WTC11 (cell line): ENCODE measurements at regions not wholly inside any gene's neighbourhood (a gene's known extent, or its start where the extent isn't known, plus 50 kb on each side); places are given as distances from the start of the nearest gene placed in this dataset.

Source experiments
- ATAC-seq: fragments of 200-7000 bp; cut with Tn5 transposase; 2 replicates; pipeline ENCODE4 v1.10.0; 2021; ENCODE audit warnings: mild to moderate bottlenecking, moderate library complexity
- CTCF ChIA-PET: fragments of 300-600 bp; sonication (Branson Sonifier 250); formaldehyde crosslinking; loops from one replicate; lab custom pipeline; 2021; ENCODE audit warnings: antibody characterized with exemption; lab: Charles Lee
- POLR2A ChIA-PET: fragments of 350-600 bp; sonication (Branson Sonifier 250); formaldehyde crosslinking; loops from one replicate; lab custom pipeline; 2021; ENCODE audit warnings: antibody characterized with exemption; lab: Charles Lee
- DNase-seq: peaks from one replicate; pipeline ENCODE4 v3.0.0; 2021; ENCODE audit warnings: low spot score
- H3K27ac Mint-ChIP-seq: 2 replicates; pipeline ENCODE4 v1.8.0; 2021; ENCODE audit warnings: mixed read lengths
- H3K27me3 Mint-ChIP-seq: 2 replicates; pipeline ENCODE4 v1.8.0; 2021; ENCODE audit warnings: low read depth, mild to moderate bottlenecking, moderate library complexity, mixed read lengths
- H3K36me3 Mint-ChIP-seq: 2 replicates; pipeline ENCODE4 v1.8.0; 2021; ENCODE audit warnings: mixed read lengths
- H3K4me1 Mint-ChIP-seq: 2 replicates; pipeline ENCODE4 v1.8.0; 2022; ENCODE audit warnings: mixed read lengths
- H3K4me3 Mint-ChIP-seq: 2 replicates; pipeline ENCODE4 v1.8.0; 2021; ENCODE audit warnings: mild to moderate bottlenecking, moderate library complexity, mixed read lengths
- H3K9me3 Mint-ChIP-seq: 2 replicates; pipeline ENCODE4 v1.8.0; 2021; ENCODE audit warnings: mixed read lengths
- CREM ChIP-seq: sonication (generic); formaldehyde crosslinking; IDR thresholded peaks from 2 replicates; pipeline ENCODE4 v1.8.1; 2022; ENCODE audit warnings: mild to moderate bottlenecking, missing genetic modification reagents, moderate library complexity
- FOXK1 ChIP-seq: sonication (generic); formaldehyde crosslinking; IDR thresholded peaks from 2 replicates; pipeline ENCODE4 v1.8.0; 2022; ENCODE audit warnings: mild to moderate bottlenecking, moderate library complexity, missing genetic modification reagents
- KAT7 ChIP-seq: sonication (generic); formaldehyde crosslinking; IDR thresholded peaks from 2 replicates; pipeline ENCODE4 v1.8.1; 2023; ENCODE audit warnings: missing genetic modification reagents, mild to moderate bottlenecking, borderline replicate concordance
- SOX15 ChIP-seq: fragments of 250-450 bp; sonication (Bioruptor Pico); IDR thresholded peaks from 2 replicates; pipeline ENCODE4 v1.9.0; 2021; ENCODE audit warnings: mild to moderate bottlenecking
- TEAD1 ChIP-seq: sonication (generic); formaldehyde crosslinking; IDR thresholded peaks from 2 replicates; pipeline ENCODE4 v1.8.0; 2022; ENCODE audit warnings: mild to moderate bottlenecking, missing genetic modification reagents
- TEAD4 ChIP-seq: sonication (generic); formaldehyde crosslinking; IDR thresholded peaks from 2 replicates; pipeline ENCODE4 v1.8.0; 2022; ENCODE audit warnings: mild to moderate bottlenecking, missing genetic modification reagents
- ZBTB21 ChIP-seq: sonication (generic); formaldehyde crosslinking; IDR thresholded peaks from 2 replicates; pipeline ENCODE4 v1.8.1; 2023; ENCODE audit warnings: mild to moderate bottlenecking, missing genetic modification reagents, borderline replicate concordance
- ZNF396 ChIP-seq: fragments of 250-450 bp; sonication (Bioruptor Pico); IDR thresholded peaks from 2 replicates; pipeline ENCODE4 v1.8.0; 2021; ENCODE audit warnings: mild to moderate bottlenecking, moderate library complexity, borderline replicate concordance
- ZNF671 ChIP-seq: fragments of 250-450 bp; sonication (Bioruptor Pico); IDR thresholded peaks from 2 replicates; pipeline ENCODE4 v1.8.0; 2021; ENCODE audit warnings: mild to moderate bottlenecking
- TF ChIP-seq, protein P1 (sequence below): sonication (generic); formaldehyde crosslinking; IDR thresholded peaks from 2 replicates; pipeline ENCODE4 v1.8.1; 2023; ENCODE audit warnings: mild to moderate bottlenecking, missing genetic modification reagents, moderate library complexity
- TF ChIP-seq, protein P2 (sequence below): sonication (generic); formaldehyde crosslinking; IDR thresholded peaks from 2 replicates; pipeline ENCODE4 v1.8.1; 2023; ENCODE audit warnings: mild to moderate bottlenecking, moderate library complexity, missing genetic modification reagents
- TF ChIP-seq, protein P3 (sequence below): sonication (generic); formaldehyde crosslinking; IDR thresholded peaks from 2 replicates; pipeline ENCODE4 v1.8.0; 2022; ENCODE audit warnings: mild to moderate bottlenecking, missing genetic modification reagents
- TF ChIP-seq, protein P4 (sequence below): sonication (generic); formaldehyde crosslinking; IDR thresholded peaks from 2 replicates; pipeline ENCODE4 v1.8.1; 2023; ENCODE audit warnings: mild to moderate bottlenecking, missing genetic modification reagents, borderline replicate concordance
- TF ChIP-seq, protein P5 (sequence below): fragments of 250-450 bp; sonication (Bioruptor Pico); IDR thresholded peaks from 2 replicates; pipeline ENCODE4 v2.1.2; 2022; ENCODE audit warnings: mild to moderate bottlenecking, moderate library complexity
- TF ChIP-seq, protein P6 (sequence below): fragments of 250-450 bp; sonication (Bioruptor Pico); IDR thresholded peaks from 2 replicates; pipeline ENCODE4 v1.9.0; 2021; ENCODE audit warnings: mild to moderate bottlenecking
- TF ChIP-seq, protein P7 (sequence below): fragments of 250-450 bp; sonication (Bioruptor Pico); IDR thresholded peaks from 2 replicates; pipeline ENCODE4 v1.9.0; 2021; ENCODE audit warnings: mild to moderate bottlenecking

DNA sequence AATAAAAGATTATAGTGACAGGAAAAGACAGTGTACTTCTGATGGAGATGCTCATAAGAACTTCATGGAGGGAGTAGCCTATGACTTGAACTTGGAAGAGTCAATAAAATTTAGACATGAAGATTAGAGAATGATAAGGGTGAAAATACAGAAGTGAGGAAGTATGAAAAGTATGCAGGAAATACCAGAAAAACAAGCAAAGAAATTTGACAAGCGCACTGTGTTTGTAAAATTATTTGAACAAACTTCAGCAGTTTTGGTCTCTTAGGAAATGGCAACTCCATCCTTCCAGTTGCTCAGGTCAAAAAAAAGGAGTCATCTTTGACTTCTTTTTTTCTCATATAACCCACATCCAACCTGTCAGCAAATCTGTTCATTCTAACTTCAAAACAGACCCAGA is 864.0 kb upstream of the ZEB2 start:
- H3K4me1 Mint-ChIP-seq = no peaks in the 10 kb centered on the region
- POLR2A ChIA-PET = no interaction called here
- ATAC-seq (no peak), DNase-seq (no peak)
- H3K4me3 Mint-ChIP-seq = no peak overlapping the region
- CTCF ChIA-PET = no interaction called here
- no peaks in the 10 kb centered on the region for H3K27me3 Mint-ChIP-seq
- H3K9me3 Mint-ChIP-seq = peaks cover 10% of the 10 kb centered on the region
- TF ChIP-seq CREM (CRISPR knock-in tag) (no peak), KAT7 (no peak), SOX15 (CRISPR knock-in tag) (no peak)
- TF ChIP-seq, protein P1, sequence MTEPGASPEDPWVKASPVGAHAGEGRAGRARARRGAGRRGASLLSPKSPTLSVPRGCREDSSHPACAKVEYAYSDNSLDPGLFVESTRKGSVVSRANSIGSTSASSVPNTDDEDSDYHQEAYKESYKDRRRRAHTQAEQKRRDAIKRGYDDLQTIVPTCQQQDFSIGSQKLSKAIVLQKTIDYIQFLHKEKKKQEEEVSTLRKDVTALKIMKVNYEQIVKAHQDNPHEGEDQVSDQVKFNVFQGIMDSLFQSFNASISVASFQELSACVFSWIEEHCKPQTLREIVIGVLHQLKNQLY (CRISPR knock-in tag) = no peak
- TF ChIP-seq, protein P2, sequence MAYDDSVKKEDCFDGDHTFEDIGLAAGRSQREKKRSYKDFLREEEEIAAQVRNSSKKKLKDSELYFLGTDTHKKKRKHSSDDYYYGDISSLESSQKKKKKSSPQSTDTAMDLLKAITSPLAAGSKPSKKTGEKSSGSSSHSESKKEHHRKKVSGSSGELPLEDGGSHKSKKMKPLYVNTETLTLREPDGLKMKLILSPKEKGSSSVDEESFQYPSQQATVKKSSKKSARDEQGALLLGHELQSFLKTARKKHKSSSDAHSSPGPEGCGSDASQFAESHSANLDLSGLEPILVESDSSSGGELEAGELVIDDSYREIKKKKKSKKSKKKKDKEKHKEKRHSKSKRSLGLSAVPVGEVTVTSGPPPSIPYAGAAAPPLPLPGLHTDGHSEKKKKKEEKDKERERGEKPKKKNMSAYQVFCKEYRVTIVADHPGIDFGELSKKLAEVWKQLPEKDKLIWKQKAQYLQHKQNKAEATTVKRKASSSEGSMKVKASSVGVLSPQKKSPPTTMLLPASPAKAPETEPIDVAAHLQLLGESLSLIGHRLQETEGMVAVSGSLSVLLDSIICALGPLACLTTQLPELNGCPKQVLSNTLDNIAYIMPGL = no peak
- no peaks in the 10 kb centered on the region for H3K36me3 Mint-ChIP-seq
- H3K27ac Mint-ChIP-seq = no peak overlapping the region

DNA sequence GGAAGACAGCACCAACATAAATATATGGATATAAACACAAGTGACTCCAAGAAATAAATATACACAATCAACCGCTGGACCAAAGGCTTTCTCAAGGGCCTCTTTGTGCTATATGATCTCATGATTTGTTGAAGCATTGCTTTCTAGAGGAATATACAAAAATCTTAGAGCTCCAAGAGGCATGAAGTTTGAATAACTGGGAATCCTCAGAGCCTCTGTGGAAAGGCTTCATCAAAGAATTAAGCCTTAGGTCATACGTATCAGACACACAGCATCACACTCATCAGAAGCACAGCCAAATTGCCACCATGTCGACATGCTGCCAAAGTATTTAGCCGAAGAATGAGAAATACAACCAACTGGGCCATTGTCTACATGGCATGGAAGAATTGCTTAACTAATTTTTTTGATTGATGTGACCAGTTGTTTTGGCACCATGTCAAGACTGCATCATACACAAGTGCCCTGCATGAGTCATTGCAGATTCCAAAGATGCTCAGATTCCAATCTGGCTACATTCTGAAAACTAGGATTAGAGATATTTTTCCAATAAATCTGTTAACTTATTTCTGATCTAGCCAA is 860.6 kb upstream of the ZEB2 start:
- Mint-ChIP-seq H3K4me3 (no peak overlapping the region), H3K9me3 (peaks cover under 1% of the 10 kb centered on the region), H3K36me3 (no peaks in the 10 kb centered on the region), H3K27ac (no peak overlapping the region), H3K4me1 (no peaks in the 10 kb centered on the region), H3K27me3 (no peaks in the 10 kb centered on the region)
- DNase-seq (no peak), ATAC-seq (no peak)
- TF ChIP-seq FOXK1 (CRISPR knock-in tag) = no peak
- TF ChIP-seq TEAD4 (CRISPR knock-in tag) = no peak
- TF ChIP-seq ZNF671 (CRISPR knock-in tag) = no peak
- TF ChIP-seq TEAD1 (CRISPR knock-in tag) = no peak
- TF ChIP-seq, protein P3, sequence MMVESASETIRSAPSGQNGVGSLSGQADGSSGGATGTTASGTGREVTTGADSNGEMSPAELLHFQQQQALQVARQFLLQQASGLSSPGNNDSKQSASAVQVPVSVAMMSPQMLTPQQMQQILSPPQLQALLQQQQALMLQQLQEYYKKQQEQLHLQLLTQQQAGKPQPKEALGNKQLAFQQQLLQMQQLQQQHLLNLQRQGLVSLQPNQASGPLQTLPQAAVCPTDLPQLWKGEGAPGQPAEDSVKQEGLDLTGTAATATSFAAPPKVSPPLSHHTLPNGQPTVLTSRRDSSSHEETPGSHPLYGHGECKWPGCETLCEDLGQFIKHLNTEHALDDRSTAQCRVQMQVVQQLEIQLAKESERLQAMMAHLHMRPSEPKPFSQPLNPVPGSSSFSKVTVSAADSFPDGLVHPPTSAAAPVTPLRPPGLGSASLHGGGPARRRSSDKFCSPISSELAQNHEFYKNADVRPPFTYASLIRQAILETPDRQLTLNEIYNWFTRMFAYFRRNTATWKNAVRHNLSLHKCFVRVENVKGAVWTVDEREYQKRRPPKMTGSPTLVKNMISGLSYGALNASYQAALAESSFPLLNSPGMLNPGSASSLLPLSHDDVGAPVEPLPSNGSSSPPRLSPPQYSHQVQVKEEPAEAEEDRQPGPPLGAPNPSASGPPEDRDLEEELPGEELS (CRISPR knock-in tag) = no peak
- TF ChIP-seq, protein P4, sequence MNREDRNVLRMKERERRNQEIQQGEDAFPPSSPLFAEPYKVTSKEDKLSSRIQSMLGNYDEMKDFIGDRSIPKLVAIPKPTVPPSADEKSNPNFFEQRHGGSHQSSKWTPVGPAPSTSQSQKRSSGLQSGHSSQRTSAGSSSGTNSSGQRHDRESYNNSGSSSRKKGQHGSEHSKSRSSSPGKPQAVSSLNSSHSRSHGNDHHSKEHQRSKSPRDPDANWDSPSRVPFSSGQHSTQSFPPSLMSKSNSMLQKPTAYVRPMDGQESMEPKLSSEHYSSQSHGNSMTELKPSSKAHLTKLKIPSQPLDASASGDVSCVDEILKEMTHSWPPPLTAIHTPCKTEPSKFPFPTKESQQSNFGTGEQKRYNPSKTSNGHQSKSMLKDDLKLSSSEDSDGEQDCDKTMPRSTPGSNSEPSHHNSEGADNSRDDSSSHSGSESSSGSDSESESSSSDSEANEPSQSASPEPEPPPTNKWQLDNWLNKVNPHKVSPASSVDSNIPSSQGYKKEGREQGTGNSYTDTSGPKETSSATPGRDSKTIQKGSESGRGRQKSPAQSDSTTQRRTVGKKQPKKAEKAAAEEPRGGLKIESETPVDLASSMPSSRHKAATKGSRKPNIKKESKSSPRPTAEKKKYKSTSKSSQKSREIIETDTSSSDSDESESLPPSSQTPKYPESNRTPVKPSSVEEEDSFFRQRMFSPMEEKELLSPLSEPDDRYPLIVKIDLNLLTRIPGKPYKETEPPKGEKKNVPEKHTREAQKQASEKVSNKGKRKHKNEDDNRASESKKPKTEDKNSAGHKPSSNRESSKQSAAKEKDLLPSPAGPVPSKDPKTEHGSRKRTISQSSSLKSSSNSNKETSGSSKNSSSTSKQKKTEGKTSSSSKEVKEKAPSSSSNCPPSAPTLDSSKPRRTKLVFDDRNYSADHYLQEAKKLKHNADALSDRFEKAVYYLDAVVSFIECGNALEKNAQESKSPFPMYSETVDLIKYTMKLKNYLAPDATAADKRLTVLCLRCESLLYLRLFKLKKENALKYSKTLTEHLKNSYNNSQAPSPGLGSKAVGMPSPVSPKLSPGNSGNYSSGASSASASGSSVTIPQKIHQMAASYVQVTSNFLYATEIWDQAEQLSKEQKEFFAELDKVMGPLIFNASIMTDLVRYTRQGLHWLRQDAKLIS = no peak
- TF ChIP-seq, protein P5, sequence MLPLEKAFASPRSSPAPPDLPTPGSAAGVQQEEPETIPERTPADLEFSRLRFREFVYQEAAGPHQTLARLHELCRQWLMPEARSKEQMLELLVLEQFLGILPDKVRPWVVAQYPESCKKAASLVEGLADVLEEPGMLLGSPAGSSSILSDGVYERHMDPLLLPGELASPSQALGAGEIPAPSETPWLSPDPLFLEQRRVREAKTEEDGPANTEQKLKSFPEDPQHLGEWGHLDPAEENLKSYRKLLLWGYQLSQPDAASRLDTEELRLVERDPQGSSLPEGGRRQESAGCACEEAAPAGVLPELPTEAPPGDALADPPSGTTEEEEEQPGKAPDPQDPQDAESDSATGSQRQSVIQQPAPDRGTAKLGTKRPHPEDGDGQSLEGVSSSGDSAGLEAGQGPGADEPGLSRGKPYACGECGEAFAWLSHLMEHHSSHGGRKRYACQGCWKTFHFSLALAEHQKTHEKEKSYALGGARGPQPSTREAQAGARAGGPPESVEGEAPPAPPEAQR (CRISPR knock-in tag) = no peak
- TF ChIP-seq, protein P6, sequence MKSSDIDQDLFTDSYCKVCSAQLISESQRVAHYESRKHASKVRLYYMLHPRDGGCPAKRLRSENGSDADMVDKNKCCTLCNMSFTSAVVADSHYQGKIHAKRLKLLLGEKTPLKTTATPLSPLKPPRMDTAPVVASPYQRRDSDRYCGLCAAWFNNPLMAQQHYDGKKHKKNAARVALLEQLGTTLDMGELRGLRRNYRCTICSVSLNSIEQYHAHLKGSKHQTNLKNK = no peak
- no peak for TF ChIP-seq ZNF396 (CRISPR knock-in tag)
- TF ChIP-seq ZBTB21 = no peak
- TF ChIP-seq, protein P7, sequence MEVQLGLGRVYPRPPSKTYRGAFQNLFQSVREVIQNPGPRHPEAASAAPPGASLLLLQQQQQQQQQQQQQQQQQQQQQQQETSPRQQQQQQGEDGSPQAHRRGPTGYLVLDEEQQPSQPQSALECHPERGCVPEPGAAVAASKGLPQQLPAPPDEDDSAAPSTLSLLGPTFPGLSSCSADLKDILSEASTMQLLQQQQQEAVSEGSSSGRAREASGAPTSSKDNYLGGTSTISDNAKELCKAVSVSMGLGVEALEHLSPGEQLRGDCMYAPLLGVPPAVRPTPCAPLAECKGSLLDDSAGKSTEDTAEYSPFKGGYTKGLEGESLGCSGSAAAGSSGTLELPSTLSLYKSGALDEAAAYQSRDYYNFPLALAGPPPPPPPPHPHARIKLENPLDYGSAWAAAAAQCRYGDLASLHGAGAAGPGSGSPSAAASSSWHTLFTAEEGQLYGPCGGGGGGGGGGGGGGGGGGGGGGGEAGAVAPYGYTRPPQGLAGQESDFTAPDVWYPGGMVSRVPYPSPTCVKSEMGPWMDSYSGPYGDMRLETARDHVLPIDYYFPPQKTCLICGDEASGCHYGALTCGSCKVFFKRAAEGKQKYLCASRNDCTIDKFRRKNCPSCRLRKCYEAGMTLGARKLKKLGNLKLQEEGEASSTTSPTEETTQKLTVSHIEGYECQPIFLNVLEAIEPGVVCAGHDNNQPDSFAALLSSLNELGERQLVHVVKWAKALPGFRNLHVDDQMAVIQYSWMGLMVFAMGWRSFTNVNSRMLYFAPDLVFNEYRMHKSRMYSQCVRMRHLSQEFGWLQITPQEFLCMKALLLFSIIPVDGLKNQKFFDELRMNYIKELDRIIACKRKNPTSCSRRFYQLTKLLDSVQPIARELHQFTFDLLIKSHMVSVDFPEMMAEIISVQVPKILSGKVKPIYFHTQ = no peak
- ChIA-PET CTCF (no interaction called here), POLR2A (no interaction called here)
